OCI-LY3 (cell line): ENCODE measurements at regions not wholly inside any gene's neighbourhood (a gene's known extent, or its start where the extent isn't known, plus 50 kb on each side); places are given as distances from the start of the nearest gene placed in this dataset.

Experiments
- CTCF ChIP-seq: fragments of 200-600, 300-600 bp; sonication (generic); IDR thresholded peaks from 2 replicates; pipeline ENCODE4 v1.5.1; 2014; ENCODE audit warnings: antibody characterized with exemption, low read length, low read depth
- EZH2phosphoT487 ChIP-seq: fragments of 200-600 bp; shearing (Covaris generic); IDR thresholded peaks from 2 replicates; pipeline ENCODE4 v1.6.1; 2018; ENCODE audit warnings: antibody characterized with exemption, mixed run types, low read depth

DNA sequence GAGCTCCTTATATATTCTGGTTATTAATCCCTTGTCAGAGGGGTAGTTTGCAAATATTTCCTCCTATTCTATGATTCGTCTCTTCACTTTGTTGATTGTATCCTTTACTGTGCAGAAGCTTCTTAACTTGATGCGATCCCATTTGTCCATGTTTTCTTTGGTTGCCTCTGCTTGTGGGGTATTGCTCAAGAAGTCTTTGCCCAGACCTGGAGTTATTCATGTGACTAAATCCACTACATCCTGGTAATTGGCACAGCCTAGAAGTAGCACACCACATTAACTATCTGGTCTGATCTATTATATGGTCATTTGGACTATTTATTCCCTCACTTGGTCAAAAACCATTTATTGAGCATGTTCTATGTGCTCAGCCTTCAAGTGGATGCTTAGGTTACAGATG lies 164.8 kb upstream of the ATP11B start:
- TF ChIP-seq CTCF, result no peak
- TF ChIP-seq EZH2phosphoT487, result no peak
